ENCODE measurements at regions not wholly inside any gene's neighbourhood (a gene's known extent, or its start where the extent isn't known, plus 50 kb on each side); places are given as distances from the start of the nearest gene placed in this dataset.
"Not testable (repeated sequence)": the region's sequence is repeated elsewhere in the genome, so short reads cannot be mapped to it uniquely, and the experiment has no call there.

GRCh38 chr2:8510055-8510454, 171.8 kb upstream of the ID2 start:
- TF ChIP-seq POLR2AphosphoS5, CTCF, POLR2A (IDR thresholded peaks at IDR 0.05): not testable (repeated sequence)
